Ishikawa (cell line): ENCODE measurements at regions not wholly inside any gene's neighbourhood (a gene's known extent, or its start where the extent isn't known, plus 50 kb on each side); places are given as distances from the start of the nearest gene placed in this dataset.

ENCODE experiments used
- CREB1 ChIP-seq: IDR thresholded peaks from 2 replicates; pipeline ENCODE4 v1.6.1; 2012; ENCODE audit warnings: low read depth
- RAD21 ChIP-seq: IDR thresholded peaks from 2 replicates; pipeline ENCODE4 v1.6.1; 2012; ENCODE audit warnings: low read depth

DNA sequence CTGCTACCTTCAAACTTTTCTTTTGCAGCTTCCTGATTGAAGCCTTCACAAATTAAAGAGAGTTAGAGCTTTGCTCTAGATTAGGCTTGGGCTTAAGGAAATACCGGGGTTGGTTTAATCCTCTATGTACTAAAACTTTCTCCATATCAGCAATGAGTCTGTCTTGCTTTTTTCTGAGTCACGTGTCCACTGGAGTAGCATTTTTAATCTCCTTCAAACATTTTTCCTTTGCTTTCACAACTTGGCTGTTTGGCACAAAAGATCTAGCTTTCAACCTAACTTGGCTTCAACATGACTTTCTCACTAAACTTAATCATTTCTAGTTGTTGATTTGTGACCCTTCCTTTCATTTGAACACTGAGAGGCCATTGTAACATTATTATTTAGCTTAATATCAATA lies 261.6 kb downstream of the PLK2 start:
- TF ChIP-seq RAD21 (no peak), CREB1 (no peak)
